Lower lobe of right lung (tissue), 2 donors: ENCODE measurements at regions not wholly inside any gene's neighbourhood (a gene's known extent, or its start where the extent isn't known, plus 50 kb on each side); places are given as distances from the start of the nearest gene placed in this dataset.

Source experiments
- ATAC-seq, 2 donors: fragments of 200-7000 bp; cut with Tn5 transposase; one replicate each; pipeline ENCODE4 v1.9.1; 2020 to 2022; ENCODE audit warnings: mild to moderate bottlenecking in 2 of 2, moderate library complexity in 2 of 2
- DNase-seq: peaks from one replicate; pipeline ENCODE4 v3.0.0-alpha.2; 2020
- H3K27ac ChIP-seq: fragments of 200-600 bp; one replicate; pipeline ENCODE4 v1.8.0; 2022
- H3K27me3 ChIP-seq: fragments of 200-600 bp; one replicate; pipeline ENCODE4 v1.8.0; 2022; ENCODE audit warnings: low read depth
- H3K36me3 ChIP-seq: fragments of 200-600 bp; one replicate; pipeline ENCODE4 v1.8.0; 2022; ENCODE audit warnings: mild to moderate bottlenecking
- H3K4me1 ChIP-seq: fragments of 200-600 bp; one replicate; pipeline ENCODE4 v1.8.0; 2022
- H3K4me3 ChIP-seq: fragments of 200-600 bp; one replicate; pipeline ENCODE4 v1.8.0; 2022; ENCODE audit warnings: mild to moderate bottlenecking
- H3K9me3 ChIP-seq: fragments of 200-600 bp; one replicate; pipeline ENCODE4 v1.8.0; 2022
- CTCF ChIP-seq: fragments of 200-600 bp; IDR thresholded peaks from one replicate; pipeline ENCODE4 v1.8.0; 2022; ENCODE audit warnings: antibody characterized with exemption, mild to moderate bottlenecking
- intact Hi-C: fragments of 100-400 bp; cut with DNase I; formaldehyde crosslinking; loops from one replicate; pipeline ENCODE4 v1.11.0; 2022
- donor health status: DM: no; HTN: yes; CAD: no; lungs with severe emphysema.

- Histone ChIP-seq H3K4me1 (no peaks in the 10 kb centered on the region), H3K27ac (no peak overlapping the region), H3K9me3 (no peaks in the 10 kb centered on the region), H3K4me3 (no peak overlapping the region), H3K36me3 (no peaks in the 10 kb centered on the region), H3K27me3 (no peaks in the 10 kb centered on the region)
- no peak for DNase-seq
- intact Hi-C loops, result no loop called here
- TF ChIP-seq CTCF, result no peak
- ATAC-seq, result no peak
Measured at GRCh38 chrX:15087747-15088146, 182.1 kb downstream of the ASB9 start.

- no peaks in the 10 kb centered on the region for H3K9me3 ChIP-seq
- H3K27ac ChIP-seq, result no peak overlapping the region
- ATAC-seq, result no peak
- H3K27me3 ChIP-seq, result no peaks in the 10 kb centered on the region
- no peak for TF ChIP-seq CTCF
- intact Hi-C loops, result no loop called here
- no peak overlapping the region for H3K4me3 ChIP-seq
- no peak for DNase-seq
- H3K4me1 ChIP-seq, result no peaks in the 10 kb centered on the region
- H3K36me3 ChIP-seq, result no peaks in the 10 kb centered on the region
Measured at GRCh38 chrX:15073313-15073712, 196.6 kb downstream of the ASB9 start.

GRCh38 chrX:15072880-15073279, 197.0 kb downstream of the ASB9 start:
- ATAC-seq (no peak), DNase-seq (no peak)
- Histone ChIP-seq H3K4me1 (no peaks in the 10 kb centered on the region), H3K36me3 (no peaks in the 10 kb centered on the region), H3K27me3 (no peaks in the 10 kb centered on the region), H3K27ac (no peak overlapping the region), H3K4me3 (no peak overlapping the region), H3K9me3 (no peaks in the 10 kb centered on the region)
- intact Hi-C loops, result no loop called here
- no peak for TF ChIP-seq CTCF

- intact Hi-C loops, result no loop called here
- H3K9me3 ChIP-seq, result no peaks in the 10 kb centered on the region
- no peaks in the 10 kb centered on the region for H3K27me3 ChIP-seq
- ATAC-seq (no peak), DNase-seq (no peak)
- H3K36me3 ChIP-seq, result no peaks in the 10 kb centered on the region
- H3K4me1 ChIP-seq, result no peaks in the 10 kb centered on the region
- no peak for TF ChIP-seq CTCF
- H3K4me3 ChIP-seq, result no peak overlapping the region
- H3K27ac ChIP-seq, result no peak overlapping the region
Measured at GRCh38 chrX:15072259-15072658, 197.6 kb downstream of the ASB9 start.

- Histone ChIP-seq H3K4me3 (no peak overlapping the region), H3K36me3 (no peaks in the 10 kb centered on the region), H3K27me3 (no peaks in the 10 kb centered on the region), H3K27ac (no peak overlapping the region), H3K9me3 (no peaks in the 10 kb centered on the region), H3K4me1 (no peaks in the 10 kb centered on the region)
- ATAC-seq (no peak), DNase-seq (no peak)
- no peak for TF ChIP-seq CTCF
- intact Hi-C loops, result no loop called here
Measured at GRCh38 chrX:15059474-15059873, 186.3 kb downstream of the MOSPD2 start.

- no peak for TF ChIP-seq CTCF
- H3K9me3 ChIP-seq, result no peaks in the 10 kb centered on the region
- no peak overlapping the region for H3K4me3 ChIP-seq
- no peaks in the 10 kb centered on the region for H3K36me3 ChIP-seq
- no peaks in the 10 kb centered on the region for H3K27me3 ChIP-seq
- no peak for ATAC-seq
- intact Hi-C loops, result no loop called here
- no peak overlapping the region for H3K27ac ChIP-seq
- H3K4me1 ChIP-seq, result no peaks in the 10 kb centered on the region
- no peak for DNase-seq
Measured at GRCh38 chrX:15056044-15056443, 182.8 kb downstream of the MOSPD2 start.
